Transverse colon (tissue), 4 donors: ENCODE measurements at regions not wholly inside any gene's neighbourhood (a gene's known extent, or its start where the extent isn't known, plus 50 kb on each side); places are given as distances from the start of the nearest gene placed in this dataset.

Experiments used
- DNase-seq: peaks from one replicate; pipeline ENCODE4 v3.0.0-alpha.2; 2019
- H3K27ac ChIP-seq, 4 donors: fragments of 200-600 bp; sonication (generic); 2 replicates each; pipeline ENCODE4 v1.5.1; 2016 to 2018; ENCODE audit warnings: inconsistent platforms in 4 of 4
- H3K27me3 ChIP-seq: fragments of 200-600 bp; sonication (generic); 2 replicates; pipeline ENCODE4 v1.5.1; 2017; ENCODE audit warnings: inconsistent platforms
- H3K36me3 ChIP-seq, 4 donors: fragments of 200-600 bp; sonication (generic); 2 replicates each; pipeline ENCODE4 v1.5.1; 2017 to 2019; ENCODE audit warnings: inconsistent platforms in 4 of 4
- H3K4me1 ChIP-seq, 4 donors: fragments of 200-600 bp; sonication (generic); 2 replicates each; pipeline ENCODE4 v1.5.1; 2017 to 2020; ENCODE audit warnings: inconsistent platforms in 4 of 4
- H3K4me3 ChIP-seq, 4 donors: fragments of 200-600 bp; sonication (generic); 1 replicate in 1 of 4; 2 replicates in 3 of 4; pipeline versions ENCODE4 v1.5.1 to v1.6.1; 2017 to 2019; ENCODE audit warnings: inconsistent platforms in 4 of 4
- H3K9me3 ChIP-seq, 2 donors: fragments of 200-600 bp; sonication (generic); 2 replicates each; pipeline ENCODE4 v1.5.1; 2017 to 2019; ENCODE audit warnings: inconsistent platforms in 2 of 2
- EP300 ChIP-seq: sonication (generic); formaldehyde crosslinking; IDR thresholded peaks from one replicate; pipeline ENCODE4 v1.6.1; 2017; ENCODE audit warnings: antibody characterized with exemption, low read depth
- POLR2A ChIP-seq: fragments of 450-650 bp; IDR thresholded peaks from one replicate; pipeline ENCODE4 v1.6.1; 2016; ENCODE audit warnings: antibody characterized with exemption, mild to moderate bottlenecking, moderate library complexity
- POLR2AphosphoS5 ChIP-seq, 3 donors: sonication (generic); formaldehyde crosslinking; IDR thresholded peaks; one replicate each; pipeline ENCODE4 v1.6.1; 2016; ENCODE audit warnings: antibody characterized with exemption in 3 of 3
- WGBS, 2 donors: methylation state at CpG; one replicate each; pipeline ENCODE4 v1.1.5; 2018; ENCODE audit warnings: low coverage in 1 of 2; 5-methylcytosine and 5-hydroxymethylcytosine counted together
- in situ Hi-C, 4 donors: fragments of 200-750 bp; cut with MboI; loops; one replicate each; pipeline versions ENCODE4 v1.15.0 to v1.15.1; 2017; ENCODE audit warnings: low sequenced_read_pairs in 3 of 4, low pct_ligation_motif_present in 1 of 4, low pct_unique_long_range_greater_than_20kb in 1 of 4
- intact Hi-C: fragments of 100-400 bp; cut with DNase I; formaldehyde crosslinking; loops from one replicate; pipeline ENCODE4 v1.15.1; 2023; ENCODE audit warnings: low total_unique reads
- TF ChIP-seq, protein P1 (sequence below), 5 experiments: fragments of 200-600 bp in 3 of 5; fragments of 450-650 bp in 2 of 5; sonication (generic) in 3 of 5; IDR thresholded peaks; 1 replicate in 2 of 5; 2 replicates in 3 of 5; pipeline ENCODE4 v1.5.1; 2016 to 2017; ENCODE audit warnings: antibody characterized with exemption in 5 of 5, inconsistent platforms in 3 of 5, mild to moderate bottlenecking in 2 of 5, moderate library complexity in 1 of 5

- no peak for DNase-seq
- TF ChIP-seq POLR2AphosphoS5 (IDR thresholded peaks at IDR 0.05) (no peak), EP300 (no peak), POLR2A (no peak)
- TF ChIP-seq, protein P1, sequence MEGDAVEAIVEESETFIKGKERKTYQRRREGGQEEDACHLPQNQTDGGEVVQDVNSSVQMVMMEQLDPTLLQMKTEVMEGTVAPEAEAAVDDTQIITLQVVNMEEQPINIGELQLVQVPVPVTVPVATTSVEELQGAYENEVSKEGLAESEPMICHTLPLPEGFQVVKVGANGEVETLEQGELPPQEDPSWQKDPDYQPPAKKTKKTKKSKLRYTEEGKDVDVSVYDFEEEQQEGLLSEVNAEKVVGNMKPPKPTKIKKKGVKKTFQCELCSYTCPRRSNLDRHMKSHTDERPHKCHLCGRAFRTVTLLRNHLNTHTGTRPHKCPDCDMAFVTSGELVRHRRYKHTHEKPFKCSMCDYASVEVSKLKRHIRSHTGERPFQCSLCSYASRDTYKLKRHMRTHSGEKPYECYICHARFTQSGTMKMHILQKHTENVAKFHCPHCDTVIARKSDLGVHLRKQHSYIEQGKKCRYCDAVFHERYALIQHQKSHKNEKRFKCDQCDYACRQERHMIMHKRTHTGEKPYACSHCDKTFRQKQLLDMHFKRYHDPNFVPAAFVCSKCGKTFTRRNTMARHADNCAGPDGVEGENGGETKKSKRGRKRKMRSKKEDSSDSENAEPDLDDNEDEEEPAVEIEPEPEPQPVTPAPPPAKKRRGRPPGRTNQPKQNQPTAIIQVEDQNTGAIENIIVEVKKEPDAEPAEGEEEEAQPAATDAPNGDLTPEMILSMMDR (IDR thresholded peaks at IDR 0.05): no peak
- Histone ChIP-seq H3K4me1 (no peaks in the 10 kb centered on the region), H3K27ac (no peak overlapping the region), H3K4me3 (no peak overlapping the region), H3K9me3 (no peaks in the 10 kb centered on the region), H3K36me3 (no peaks in the 10 kb centered on the region), H3K27me3 (no peaks in the 10 kb centered on the region)
- in situ Hi-C loops: no loop called here
- 68% methylated on average over 2 of the region's 2 CpGs; no CpG with 5 or more reads in 1 of the 2 donors for WGBS, 2 donors
- intact Hi-C loops: no loop called here
Measured at GRCh38 chr4:34261799-34262314, 1982.5 kb downstream of the ARAP2 start.

DNA sequence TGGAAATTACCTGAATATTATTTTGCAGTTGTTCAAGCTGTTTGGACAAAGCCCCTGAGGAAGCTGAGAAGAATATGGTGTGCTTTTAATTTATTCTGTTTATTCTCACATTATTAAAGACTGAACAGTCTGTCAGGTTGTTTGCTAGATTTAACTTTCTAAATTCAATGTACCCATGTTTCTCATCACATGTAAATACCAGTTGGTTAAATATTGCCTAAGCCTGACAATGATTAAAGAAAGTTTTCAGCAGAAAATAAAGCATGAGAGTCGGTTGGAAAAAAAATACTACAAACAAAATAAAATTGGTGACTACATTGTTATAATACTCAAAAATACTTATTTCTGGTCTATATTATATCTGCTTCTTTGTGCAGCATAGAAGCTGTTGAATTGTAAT is 1974.7 kb downstream of the ARAP2 start:
- intact Hi-C loops: no loop called here
- Histone ChIP-seq H3K27me3 (no peaks in the 10 kb centered on the region), H3K9me3 (no peaks in the 10 kb centered on the region), H3K4me1 (no peaks in the 10 kb centered on the region), H3K27ac (no peak overlapping the region), H3K4me3 (no peak overlapping the region), H3K36me3 (no peaks in the 10 kb centered on the region)
- in situ Hi-C loops: no loop called here
- DNase-seq: no peak
- WGBS, 2 donors: 38 to 65% methylated on average over 1 of the region's 1 CpG
- no peak for TF ChIP-seq POLR2AphosphoS5 (IDR thresholded peaks at IDR 0.05)
- TF ChIP-seq EP300: no peak
- TF ChIP-seq, protein P1 (IDR thresholded peaks at IDR 0.05): no peak
- TF ChIP-seq POLR2A: no peak

- in situ Hi-C loops (no loop called here), intact Hi-C loops (no loop called here)
- H3K27ac ChIP-seq: no peak overlapping the region
- 79% methylated on average over 5 of the region's 5 CpGs for WGBS, 2 donors
- H3K4me3 ChIP-seq: no peak overlapping the region
- no peaks in the 10 kb centered on the region for H3K27me3 ChIP-seq
- TF ChIP-seq POLR2AphosphoS5 (IDR thresholded peaks at IDR 0.05) (no peak), EP300 (no peak)
- TF ChIP-seq, protein P1 (IDR thresholded peaks at IDR 0.05): no peak
- DNase-seq: no peak
- no peaks in the 10 kb centered on the region for H3K9me3 ChIP-seq
- H3K36me3 ChIP-seq: no peaks in the 10 kb centered on the region
- H3K4me1 ChIP-seq: no peaks in the 10 kb centered on the region
Measured at GRCh38 chr4:34271479-34272355, 1972.6 kb downstream of the ARAP2 start.

DNA sequence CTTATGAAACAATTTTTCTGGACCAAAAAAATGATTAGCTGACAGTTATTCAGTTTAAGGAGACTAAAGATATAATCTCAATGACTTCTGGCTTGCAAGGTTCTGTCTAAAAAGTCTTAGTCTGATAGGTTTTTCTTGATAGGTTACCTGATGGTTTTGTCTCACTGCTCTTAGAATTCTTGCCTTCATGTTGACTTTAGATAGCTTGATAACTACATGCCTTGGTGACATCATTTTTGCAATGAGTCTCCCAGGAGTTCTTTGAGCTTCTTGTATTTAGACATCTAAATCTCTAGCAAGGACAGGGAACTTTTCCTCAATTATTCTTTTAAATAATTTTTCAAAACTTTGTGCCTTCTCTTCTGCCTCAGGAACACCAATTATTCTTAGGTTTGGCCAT is 1965.3 kb downstream of the ARAP2 start:
- no peak overlapping the region for H3K4me3 ChIP-seq
- in situ Hi-C loops: no loop called here

More for the DNA sequence above, 1965.3 kb downstream of the ARAP2 start:
- DNase-seq: no peak
- Histone ChIP-seq H3K4me1 (no peaks in the 10 kb centered on the region), H3K27me3 (no peaks in the 10 kb centered on the region), H3K9me3 (no peaks in the 10 kb centered on the region), H3K27ac (no peak overlapping the region), H3K36me3 (no peaks in the 10 kb centered on the region)
- TF ChIP-seq, protein P1 (IDR thresholded peaks at IDR 0.05): no peak
- TF ChIP-seq POLR2A (no peak), POLR2AphosphoS5 (IDR thresholded peaks at IDR 0.05) (no peak), EP300 (no peak)
- intact Hi-C loops: no loop called here
